H9 (cell line): ENCODE measurements at regions not wholly inside any gene's neighbourhood (a gene's known extent, or its start where the extent isn't known, plus 50 kb on each side); places are given as distances from the start of the nearest gene placed in this dataset.

ENCODE experiments used
- DNase-seq: peaks from one replicate; pipeline ENCODE4 v3.0.0-alpha.2; 2017
- H2AFZ ChIP-seq: one replicate; pipeline ENCODE4 v1.6.1; 2013; ENCODE audit warnings: mild to moderate bottlenecking, low read length, control low read depth, moderate library complexity
- H2AK5ac ChIP-seq: 2 replicates; pipeline ENCODE4 v1.6.1; 2013; ENCODE audit warnings: low read length, control low read depth, mixed read lengths; ENCODE audit not compliant: insufficient read length
- H2BK120ac ChIP-seq: one replicate; pipeline ENCODE4 v1.6.1; 2013; ENCODE audit warnings: low read depth, mild to moderate bottlenecking, low read length, control low read depth, inconsistent platforms; ENCODE audit not compliant: poor library complexity, severe bottlenecking
- H2BK12ac ChIP-seq: 2 replicates; pipeline ENCODE4 v1.6.1; 2013; ENCODE audit warnings: low read length, control low read depth, mixed read lengths, low read depth; ENCODE audit not compliant: insufficient read length
- H2BK15ac ChIP-seq: 2 replicates; pipeline ENCODE4 v1.6.1; 2013; ENCODE audit warnings: low read depth, low read length, control low read depth
- H2BK20ac ChIP-seq: one replicate; pipeline ENCODE4 v1.6.1; 2013; ENCODE audit warnings: low read depth, mild to moderate bottlenecking, low read length, control low read depth, inconsistent platforms; ENCODE audit not compliant: poor library complexity, severe bottlenecking
- H2BK5ac ChIP-seq: 2 replicates; pipeline ENCODE4 v1.6.1; 2013; ENCODE audit warnings: low read length, control low read depth, mixed read lengths; ENCODE audit not compliant: insufficient read length
- H3K14ac ChIP-seq: 2 replicates; pipeline ENCODE4 v1.6.1; 2013; ENCODE audit warnings: low read length, control low read depth; ENCODE audit not compliant: insufficient read depth
- H3K18ac ChIP-seq: 2 replicates; pipeline ENCODE4 v1.6.1; 2013; ENCODE audit warnings: low read depth, mild to moderate bottlenecking, mixed read lengths, low read length, control low read depth; ENCODE audit not compliant: insufficient read length
- H3K23ac ChIP-seq: 2 replicates; pipeline ENCODE4 v1.6.1; 2013; ENCODE audit warnings: low read length, control low read depth, mixed read lengths, low read depth; ENCODE audit not compliant: insufficient read length
- H3K23me2 ChIP-seq: 2 replicates; pipeline ENCODE4 v1.6.1; 2013; ENCODE audit warnings: low read depth, mild to moderate bottlenecking, mixed read lengths, low read length, control low read depth; ENCODE audit not compliant: insufficient read length, poor library complexity, severe bottlenecking
- H3K27ac ChIP-seq: 2 replicates; pipeline ENCODE4 v1.5.1; 2013; ENCODE audit warnings: low read length, control low read depth, mixed read lengths, low read depth; ENCODE audit not compliant: insufficient read length
- H3K27me3 ChIP-seq: 2 replicates; pipeline ENCODE4 v1.6.1; 2013; ENCODE audit warnings: low read length, control low read depth, inconsistent platforms; ENCODE audit not compliant: insufficient read depth
- H3K4ac ChIP-seq: 2 replicates; pipeline ENCODE4 v1.6.1; 2013; ENCODE audit warnings: low read depth, mild to moderate bottlenecking, control low read depth, inconsistent platforms, low read length, moderate library complexity
- H3K4me1 ChIP-seq: 2 replicates; pipeline ENCODE4 v1.6.1; 2013; ENCODE audit warnings: low read length, control low read depth, inconsistent platforms; ENCODE audit not compliant: insufficient read depth
- H3K4me2 ChIP-seq: 2 replicates; pipeline ENCODE4 v1.6.1; 2013; ENCODE audit warnings: low read length, control low read depth, mixed read lengths; ENCODE audit not compliant: insufficient read length, insufficient read depth
- H3K56ac ChIP-seq: 2 replicates; pipeline ENCODE4 v1.6.1; 2013; ENCODE audit warnings: low read depth, mild to moderate bottlenecking, mixed read lengths, low read length, control low read depth; ENCODE audit not compliant: insufficient read length
- H3K79me1 ChIP-seq: 2 replicates; pipeline ENCODE4 v1.6.1; 2013; ENCODE audit warnings: low read depth, mild to moderate bottlenecking, moderate library complexity, low read length, control low read depth, inconsistent platforms; ENCODE audit not compliant: insufficient read depth, poor library complexity, severe bottlenecking
- H3K79me2 ChIP-seq: 2 replicates; pipeline ENCODE4 v1.6.1; 2013; ENCODE audit warnings: low read length, control low read depth, inconsistent platforms; ENCODE audit not compliant: insufficient read depth
- H3K9ac ChIP-seq: 2 replicates; pipeline ENCODE4 v1.6.1; 2013; ENCODE audit warnings: low read length, control low read depth, mixed read lengths; ENCODE audit not compliant: insufficient read length; ENCODE audit errors: extremely low read depth
- H3K9me3 ChIP-seq: one replicate; pipeline ENCODE4 v1.6.1; 2013; ENCODE audit warnings: low read depth, low read length, inconsistent platforms; ENCODE audit not compliant: control insufficient read depth
- H3T11ph ChIP-seq: one replicate; pipeline ENCODE4 v1.6.1; 2013; ENCODE audit warnings: mild to moderate bottlenecking, low read length, control low read depth, inconsistent platforms
- H4K20me1 ChIP-seq: one replicate; pipeline ENCODE4 v1.6.1; 2013; ENCODE audit not compliant: control insufficient read depth, insufficient read length, insufficient read depth
- H4K5ac ChIP-seq: 2 replicates; pipeline ENCODE4 v1.6.1; 2013; ENCODE audit warnings: low read depth, mild to moderate bottlenecking, mixed read lengths, low read length, control low read depth; ENCODE audit not compliant: insufficient read length
- H4K8ac ChIP-seq: replicated peaks from 2 replicates; pipeline ENCODE4 v1.6.1; 2013; ENCODE audit warnings: low read length, control low read depth, mixed read lengths, low read depth; ENCODE audit not compliant: insufficient read length
- H4K91ac ChIP-seq: 2 replicates; pipeline ENCODE4 v1.6.1; 2013; ENCODE audit warnings: low read depth, mild to moderate bottlenecking, moderate library complexity, mixed read lengths, low read length, control low read depth; ENCODE audit not compliant: insufficient read length
- H3K27ac Mint-ChIP-seq, 3 experiments: 2 replicates in 2 of 3; 3 replicates in 1 of 3; pipeline ENCODE4 v1.8.0; 2020 to 2021; ENCODE audit warnings: mixed read lengths in 3 of 3, mild to moderate bottlenecking in 1 of 3, moderate library complexity in 1 of 3
- H3K27me3 Mint-ChIP-seq: 2 replicates; pipeline ENCODE4 v1.8.0; 2021; ENCODE audit warnings: low read depth, mild to moderate bottlenecking, moderate library complexity, mixed read lengths
- H3K36me3 Mint-ChIP-seq, 3 experiments: 2 replicates in 2 of 3; 3 replicates in 1 of 3; pipeline ENCODE4 v1.8.0; 2020 to 2021; ENCODE audit warnings: low read depth in 3 of 3, mixed read lengths in 3 of 3; ENCODE audit not compliant: insufficient read depth in 1 of 3
- H3K4me1 Mint-ChIP-seq, 2 experiments: 2 replicates each; pipeline ENCODE4 v1.8.0; 2020; ENCODE audit warnings: mixed read lengths in 2 of 2
- H3K4me3 Mint-ChIP-seq, 2 experiments: 2 replicates in 1 of 2; 3 replicates in 1 of 2; pipeline ENCODE4 v1.8.0; 2020 to 2021; ENCODE audit warnings: mild to moderate bottlenecking in 2 of 2, mixed read lengths in 2 of 2, moderate library complexity in 1 of 2
- H3K9me3 Mint-ChIP-seq, 2 experiments: 2 replicates in 1 of 2; 3 replicates in 1 of 2; pipeline ENCODE4 v1.8.0; 2020; ENCODE audit warnings: mild to moderate bottlenecking in 2 of 2, mixed read lengths in 2 of 2, moderate library complexity in 1 of 2
- WGBS: extraction: QIAGEN DNeasy Blood & Tissue Kit; methylation state at CpG from one replicate; pipeline ENCODE4 v1.1.7; 2013; ENCODE audit warnings: missing lambda C conversion rate, low lambda C conversion rate, mixed read lengths; ENCODE audit not compliant: insufficient read length; ENCODE audit errors: extremely low coverage; 5-methylcytosine and 5-hydroxymethylcytosine counted together
- TF ChIP-seq, protein P1 (sequence below): fragments of 200-600 bp; sonication (generic); conservative IDR thresholded peaks from 3 replicates; pipeline ENCODE4 v1.8.0; 2021; ENCODE audit warnings: antibody characterized with exemption, mild to moderate bottlenecking

DNA sequence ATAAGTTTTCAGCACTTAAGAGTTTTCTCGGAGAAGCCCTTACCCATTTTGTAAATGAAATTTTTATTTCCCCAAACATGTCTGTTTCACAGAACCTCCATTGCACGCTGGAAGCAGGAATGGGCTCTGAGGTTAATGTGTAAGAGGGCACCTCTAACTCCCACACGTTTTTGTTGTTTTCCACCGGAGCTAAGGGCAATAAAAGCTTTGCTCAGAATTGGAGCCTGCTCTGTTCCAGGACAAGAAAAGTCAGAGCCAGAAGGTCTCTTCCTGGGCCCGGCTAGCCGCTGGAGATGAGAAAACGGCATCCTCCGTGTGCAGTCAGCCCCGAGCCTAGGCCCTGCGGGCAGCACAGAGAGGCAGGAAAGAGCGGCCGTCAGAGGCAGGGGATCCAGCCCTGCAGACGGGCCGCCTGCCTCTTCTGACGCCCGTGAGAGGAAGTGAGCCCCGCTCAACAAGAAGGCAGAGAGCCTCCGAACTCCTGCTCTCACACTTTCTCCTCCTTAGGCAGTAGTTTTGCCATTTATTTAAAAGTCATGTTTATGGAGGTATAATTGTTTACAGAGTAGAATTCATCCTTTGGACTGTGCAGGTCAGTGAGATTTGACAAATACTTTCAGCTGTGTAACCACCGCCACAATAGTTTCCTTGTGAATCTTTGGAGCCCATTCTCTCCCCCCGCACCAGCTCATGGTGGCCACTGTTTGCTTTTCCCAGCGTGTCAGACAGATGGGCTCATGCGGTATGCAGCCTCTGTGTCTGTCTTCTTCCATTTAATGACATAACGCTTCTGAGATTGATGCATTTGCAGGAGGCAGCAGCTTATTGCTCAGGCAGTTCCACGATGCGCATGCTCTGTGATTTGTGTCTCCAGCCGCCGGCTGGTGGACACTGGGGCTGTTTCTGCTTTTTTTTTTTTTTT lies 117.3 kb downstream of the GALR1 start:
- Histone ChIP-seq H2AFZ (no peak overlapping the region), H3K4me1 (no peaks in the 10 kb centered on the region; the same call in 1 of the 2 replicates), H3K27me3 (no peaks in the 10 kb centered on the region), H2BK5ac (no peak overlapping the region), H3K9me3 (peaks cover 11% of the 10 kb centered on the region), H3K9ac (no peak overlapping the region), H4K91ac (no peak overlapping the region), H4K5ac (no peak overlapping the region), H2BK20ac (no peak overlapping the region), H2BK12ac (no peak overlapping the region), H3K79me2 (no peaks in the 10 kb centered on the region), H3K4ac (no peak overlapping the region), H2BK15ac (no peak overlapping the region), H2AK5ac (no peak overlapping the region), H3K79me1 (no peaks in the 10 kb centered on the region), H3T11ph (no peak overlapping the region), H3K56ac (no peak overlapping the region), H3K27ac (no peak overlapping the region), H3K18ac (no peak overlapping the region), H3K4me2 (no peak overlapping the region), H2BK120ac (no peak overlapping the region), H3K14ac (no peak overlapping the region), H3K23me2 (no peaks in the 10 kb centered on the region), H4K20me1 (no peaks in the 10 kb centered on the region), H3K23ac (no peak overlapping the region), H4K8ac (no peak overlapping the region)
- Mint-ChIP-seq H3K4me1 (peaks cover 3 to 5% of the 10 kb centered on the region in 2 experiments; a peak in 3 of 4 replicates), H3K36me3 (peaks cover 15 to 26% (median 19%) of the 10 kb centered on the region in 3 experiments), H3K27ac (no peak overlapping the region), H3K9me3 (peaks cover 37 to 46% of the 10 kb centered on the region in 2 experiments), H3K4me3 (no peak overlapping the region; a peak in 1 of 5 replicates), H3K27me3 (no peaks in the 10 kb centered on the region; the same call in none of the 2 replicates)
- WGBS: no CpG with 5 or more reads among the region's 27 CpGs
- no peak for DNase-seq
- TF ChIP-seq, protein P1, sequence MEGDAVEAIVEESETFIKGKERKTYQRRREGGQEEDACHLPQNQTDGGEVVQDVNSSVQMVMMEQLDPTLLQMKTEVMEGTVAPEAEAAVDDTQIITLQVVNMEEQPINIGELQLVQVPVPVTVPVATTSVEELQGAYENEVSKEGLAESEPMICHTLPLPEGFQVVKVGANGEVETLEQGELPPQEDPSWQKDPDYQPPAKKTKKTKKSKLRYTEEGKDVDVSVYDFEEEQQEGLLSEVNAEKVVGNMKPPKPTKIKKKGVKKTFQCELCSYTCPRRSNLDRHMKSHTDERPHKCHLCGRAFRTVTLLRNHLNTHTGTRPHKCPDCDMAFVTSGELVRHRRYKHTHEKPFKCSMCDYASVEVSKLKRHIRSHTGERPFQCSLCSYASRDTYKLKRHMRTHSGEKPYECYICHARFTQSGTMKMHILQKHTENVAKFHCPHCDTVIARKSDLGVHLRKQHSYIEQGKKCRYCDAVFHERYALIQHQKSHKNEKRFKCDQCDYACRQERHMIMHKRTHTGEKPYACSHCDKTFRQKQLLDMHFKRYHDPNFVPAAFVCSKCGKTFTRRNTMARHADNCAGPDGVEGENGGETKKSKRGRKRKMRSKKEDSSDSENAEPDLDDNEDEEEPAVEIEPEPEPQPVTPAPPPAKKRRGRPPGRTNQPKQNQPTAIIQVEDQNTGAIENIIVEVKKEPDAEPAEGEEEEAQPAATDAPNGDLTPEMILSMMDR: no peak
